BLaER1 (cell line): ENCODE measurements at regions not wholly inside any gene's neighbourhood (a gene's known extent, or its start where the extent isn't known, plus 50 kb on each side); places are given as distances from the start of the nearest gene placed in this dataset.
A peak's percentile ranks its signal among the peaks of the same experiment; 100 is the strongest.
"Not testable (repeated sequence)": the region's sequence is repeated elsewhere in the genome, so short reads cannot be mapped to it uniquely, and the experiment has no call there.

ENCODE experiments used
- H3K27ac ChIP-seq: shearing (Covaris generic); formaldehyde crosslinking; 2 replicates; pipeline ENCODE4 v1.8.1; 2022
- H3K27me3 ChIP-seq: shearing (Covaris generic); formaldehyde crosslinking; 2 replicates; pipeline ENCODE4 v1.8.1; 2022
- H3K36me3 ChIP-seq: shearing (Covaris generic); formaldehyde crosslinking; 2 replicates; pipeline ENCODE4 v1.8.1; 2022
- H3K4me1 ChIP-seq: shearing (Covaris generic); formaldehyde crosslinking; 2 replicates; pipeline ENCODE4 v1.8.1; 2022
- H3K4me2 ChIP-seq: shearing (Covaris generic); formaldehyde crosslinking; 2 replicates; pipeline ENCODE4 v1.8.1; 2022
- H3K4me3 ChIP-seq: shearing (Covaris generic); formaldehyde crosslinking; 2 replicates; pipeline ENCODE4 v1.8.1; 2022
- H3K9ac ChIP-seq: shearing (Covaris generic); formaldehyde crosslinking; 2 replicates; pipeline ENCODE4 v1.8.1; 2022
- H3K9me3 ChIP-seq: shearing (Covaris generic); formaldehyde crosslinking; 2 replicates; pipeline ENCODE4 v1.8.1; 2022
- H4K20me1 ChIP-seq: shearing (Covaris generic); formaldehyde crosslinking; 2 replicates; pipeline ENCODE4 v1.8.1; 2022
- Cebpa-rat ChIP-seq: shearing (Covaris generic); IDR thresholded peaks from 2 replicates; pipeline ENCODE4 v1.8.1; 2022

- Histone ChIP-seq H3K27me3 (peaks cover 68% of the 10 kb centered on the region), H3K4me1 (no peaks in the 10 kb centered on the region), H3K4me3 (no peak overlapping the region), H3K9ac (no peak overlapping the region), H3K27ac (no peak overlapping the region), H3K4me2 (no peak overlapping the region), H3K36me3 (no peaks in the 10 kb centered on the region), H4K20me1 (no peaks in the 10 kb centered on the region), H3K9me3 (peaks cover 7% of the 10 kb centered on the region)
- no peak for TF ChIP-seq Cebpa-rat
Measured at GRCh38 chrX:43373032-43373431, 283.1 kb upstream of the MAOA start.

GRCh38 chrX:43375136-43375535, 281.0 kb upstream of the MAOA start:
- no peak overlapping the region for H3K4me3 ChIP-seq
- H4K20me1 ChIP-seq = no peaks in the 10 kb centered on the region
- no peaks in the 10 kb centered on the region for H3K4me1 ChIP-seq
- no peak overlapping the region for H3K27ac ChIP-seq
- no peak overlapping the region for H3K9ac ChIP-seq
- H3K36me3 ChIP-seq = no peaks in the 10 kb centered on the region
- no peak for TF ChIP-seq Cebpa-rat
- peaks cover 79% of the 10 kb centered on the region for H3K27me3 ChIP-seq
- H3K4me2 ChIP-seq = no peak overlapping the region
- peaks cover 7% of the 10 kb centered on the region for H3K9me3 ChIP-seq

- Histone ChIP-seq H4K20me1 (no peaks in the 10 kb centered on the region; the same call in 1 of the 2 replicates), H3K9me3 (peaks cover 12% of the 10 kb centered on the region), H3K9ac (no peak overlapping the region), H3K27me3 (peaks cover 87% of the 10 kb centered on the region), H3K36me3 (no peaks in the 10 kb centered on the region), H3K4me1 (no peaks in the 10 kb centered on the region), H3K27ac (no peak overlapping the region), H3K4me2 (no peak overlapping the region), H3K4me3 (no peak overlapping the region)
- no peak for TF ChIP-seq Cebpa-rat
Measured at GRCh38 chrX:43380704-43381103, 275.4 kb upstream of the MAOA start.

- H3K9me3 ChIP-seq = no peaks in the 10 kb centered on the region
- H4K20me1 ChIP-seq = no peaks in the 10 kb centered on the region; the same call in 1 of the 2 replicates
- no peaks in the 10 kb centered on the region for H3K4me1 ChIP-seq
- H3K27ac ChIP-seq = no peak overlapping the region
- no peak for TF ChIP-seq Cebpa-rat
- peaks cover 92% of the 10 kb centered on the region for H3K27me3 ChIP-seq
- H3K9ac ChIP-seq = no peak overlapping the region
- H3K4me3 ChIP-seq = no peak overlapping the region
- no peak overlapping the region for H3K4me2 ChIP-seq
- H3K36me3 ChIP-seq = no peaks in the 10 kb centered on the region
Measured at GRCh38 chrX:43386875-43387274, 269.2 kb upstream of the MAOA start.

GRCh38 chrX:43405191-43405590, 250.9 kb upstream of the MAOA start:
- H3K9me3 ChIP-seq = peaks cover 7% of the 10 kb centered on the region; the same call in 1 of the 2 replicates

GRCh38 chrX:43423876-43424275, 232.2 kb upstream of the MAOA start:
- TF ChIP-seq Cebpa-rat = no peak
- no peak overlapping the region for H3K9ac ChIP-seq
- no peak overlapping the region for H3K4me2 ChIP-seq
- H3K9me3 ChIP-seq = no peaks in the 10 kb centered on the region
- no peaks in the 10 kb centered on the region for H4K20me1 ChIP-seq
- H3K27me3 ChIP-seq = peaks cover 83% of the 10 kb centered on the region
- H3K36me3 ChIP-seq = no peaks in the 10 kb centered on the region
- no peak overlapping the region for H3K4me3 ChIP-seq
- no peaks in the 10 kb centered on the region for H3K4me1 ChIP-seq
- H3K27ac ChIP-seq = no peak overlapping the region

More at GRCh38 chrX:43405191-43405590, 250.9 kb upstream of the MAOA start:
- Histone ChIP-seq H3K27ac (no peak overlapping the region), H4K20me1 (0 out of 2 replicates have a peak, but pooled peaks cover 3% of the 10 kb centered on the region), H3K27me3 (peaks cover 92% of the 10 kb centered on the region), H3K4me3 (no peak overlapping the region), H3K9ac (no peak overlapping the region), H3K4me2 (no peak overlapping the region), H3K36me3 (no peaks in the 10 kb centered on the region), H3K4me1 (no peaks in the 10 kb centered on the region)
- no peak for TF ChIP-seq Cebpa-rat

- peaks cover 7% of the 10 kb centered on the region for H3K4me1 ChIP-seq
- H3K9me3 ChIP-seq = no peaks in the 10 kb centered on the region; the same call in 1 of the 2 replicates
- 0 out of 2 replicates have a peak overlapping the region, but pooled peaks have one; percentile 8 for H3K4me2 ChIP-seq
- no peak for TF ChIP-seq Cebpa-rat
- no peaks in the 10 kb centered on the region for H3K36me3 ChIP-seq
- H3K9ac ChIP-seq = no peak overlapping the region
- H4K20me1 ChIP-seq = peaks cover 7% of the 10 kb centered on the region; the same call in 1 of the 2 replicates
- no peak overlapping the region for H3K4me3 ChIP-seq
- H3K27me3 ChIP-seq = peaks cover 82% of the 10 kb centered on the region
- H3K27ac ChIP-seq = no peak overlapping the region
Measured at GRCh38 chrX:43436517-43436916, 219.6 kb upstream of the MAOA start.

- H3K4me2 ChIP-seq = no peak overlapping the region
- peaks cover 74% of the 10 kb centered on the region for H3K27me3 ChIP-seq
- H4K20me1 ChIP-seq = no peaks in the 10 kb centered on the region
- H3K9me3 ChIP-seq = peaks cover 28% of the 10 kb centered on the region
- no peak overlapping the region for H3K9ac ChIP-seq
- no peak overlapping the region for H3K27ac ChIP-seq
- H3K36me3 ChIP-seq = no peaks in the 10 kb centered on the region
- H3K4me1 ChIP-seq = no peaks in the 10 kb centered on the region
- TF ChIP-seq Cebpa-rat = no peak
- H3K4me3 ChIP-seq = no peak overlapping the region
Measured at GRCh38 chrX:43446752-43447151, 209.3 kb upstream of the MAOA start.

- H3K36me3 ChIP-seq = no peaks in the 10 kb centered on the region
- no peaks in the 10 kb centered on the region for H3K4me1 ChIP-seq
- H3K27ac ChIP-seq = no peak overlapping the region
- no peak for TF ChIP-seq Cebpa-rat
- H3K4me2 ChIP-seq = no peak overlapping the region
- H3K9ac ChIP-seq = no peak overlapping the region
- peaks cover 66% of the 10 kb centered on the region for H3K27me3 ChIP-seq
- peaks cover 37% of the 10 kb centered on the region for H3K9me3 ChIP-seq
- H3K4me3 ChIP-seq = no peak overlapping the region
- no peaks in the 10 kb centered on the region for H4K20me1 ChIP-seq
Measured at GRCh38 chrX:43448688-43449087, 207.4 kb upstream of the MAOA start.

GRCh38 chrX:43450355-43450754, 205.7 kb upstream of the MAOA start:
- Histone ChIP-seq H3K27me3 (peaks cover 67% of the 10 kb centered on the region), H3K4me3 (no peak overlapping the region), H4K20me1 (no peaks in the 10 kb centered on the region), H3K4me1 (no peaks in the 10 kb centered on the region), H3K4me2 (no peak overlapping the region), H3K9ac (no peak overlapping the region), H3K27ac (no peak overlapping the region), H3K9me3 (peaks cover 46% of the 10 kb centered on the region), H3K36me3 (no peaks in the 10 kb centered on the region)
- no peak for TF ChIP-seq Cebpa-rat

GRCh38 chrX:43451976-43452686, 204.0 kb upstream of the MAOA start:
- not testable (repeated sequence) for H3K9ac ChIP-seq, H3K4me1 ChIP-seq, H4K20me1 ChIP-seq, H3K36me3 ChIP-seq, H3K4me2 ChIP-seq, H3K27ac ChIP-seq, H3K4me3 ChIP-seq
- Histone ChIP-seq H3K27me3 (peaks cover 75% of the 10 kb centered on the region), H3K9me3 (peaks cover 46% of the 10 kb centered on the region)
